ENCODE measurements at regions not wholly inside any gene's neighbourhood (a gene's known extent, or its start where the extent isn't known, plus 50 kb on each side); places are given as distances from the start of the nearest gene placed in this dataset.

DNA sequence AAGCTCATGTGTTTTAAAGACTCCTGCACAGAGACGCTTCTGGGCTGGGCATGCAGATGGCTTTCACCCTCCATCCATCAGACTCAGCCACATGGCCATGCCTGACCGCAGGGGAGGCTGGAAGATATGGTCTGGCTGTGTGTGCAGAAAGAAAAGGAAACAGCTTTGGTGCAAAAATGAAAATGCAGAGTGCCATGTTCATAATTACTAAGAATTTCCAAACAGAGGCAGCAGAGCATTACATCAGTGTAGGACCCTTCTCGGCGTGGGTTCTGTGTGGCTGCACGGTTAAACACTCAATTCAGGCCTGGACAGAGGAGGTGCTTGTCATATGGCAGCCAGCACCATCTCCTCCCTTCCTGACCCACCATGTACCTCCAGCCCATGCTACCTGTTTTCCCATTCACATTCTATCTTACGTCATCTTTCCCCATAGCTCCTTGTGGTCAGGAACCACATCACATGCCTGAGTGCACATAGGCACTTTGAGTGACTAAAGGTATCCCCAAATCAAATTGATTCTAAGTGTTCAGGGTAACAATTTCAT lies 200.3 kb upstream of the ID2 start:
- no peak for DNase-seq

GRCh38 chr2:8482432-8482831 lies 199.4 kb upstream of the ID2 start:
- DNase-seq = no peak

- no peak for DNase-seq
These were observed 197.2 kb upstream of the ID2 start for GRCh38 chr2:8484502-8485283.

DNA sequence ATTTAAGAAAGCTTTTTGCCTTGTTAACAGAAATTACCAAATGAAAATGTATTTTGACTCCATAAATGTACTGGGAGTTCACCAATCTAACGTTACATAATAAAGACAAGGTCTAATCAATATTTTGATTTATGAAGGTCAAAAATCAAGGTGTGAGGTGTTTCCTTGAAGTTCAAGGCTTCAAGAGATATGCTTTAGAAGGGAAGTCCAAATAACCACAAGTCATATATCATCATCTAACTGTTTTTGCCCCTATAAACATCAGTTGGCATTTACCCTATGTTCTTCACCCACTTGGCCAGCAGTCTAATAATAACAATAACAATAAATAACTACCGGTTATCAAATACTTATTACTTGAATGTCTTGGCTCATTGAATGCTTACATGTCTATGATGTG lies 196.1 kb upstream of the ID2 start:
- no peak for DNase-seq

GRCh38 chr2:8486141-8486540 lies 195.7 kb upstream of the ID2 start:
- no peak for DNase-seq

- no peak for DNase-seq
These were observed 194.4 kb upstream of the ID2 start for GRCh38 chr2:8487461-8487932.

GRCh38 chr2:8488001-8488738 lies 193.7 kb upstream of the ID2 start:
- DNase-seq = no peak

- DNase-seq = no peak
These were observed 192.6 kb upstream of the ID2 start for GRCh38 chr2:8489221-8489620.

DNA sequence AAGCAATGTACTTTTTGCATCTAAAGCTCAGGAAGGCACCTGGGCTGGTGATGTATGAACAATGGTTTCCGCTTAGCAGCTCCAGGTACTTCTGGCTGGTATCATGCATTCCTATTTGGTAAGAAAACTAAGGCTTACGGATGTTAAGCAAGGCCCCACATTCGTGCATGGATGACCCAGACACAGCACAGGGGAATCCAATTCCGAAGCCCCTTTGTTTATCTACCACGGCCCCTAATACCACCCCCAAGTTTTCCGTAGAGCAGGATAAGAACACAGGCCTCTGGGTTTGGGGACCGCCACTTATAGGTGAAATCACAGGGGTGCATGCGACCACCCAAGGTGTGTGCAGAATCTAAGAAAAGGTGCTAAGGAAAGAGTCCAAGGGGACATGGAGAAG lies 192.1 kb upstream of the ID2 start:
- no peak for DNase-seq

- DNase-seq = no peak
These were observed 191.6 kb upstream of the ID2 start for GRCh38 chr2:8490166-8490721.

- DNase-seq = peak; percentile 57
These were observed 190.4 kb upstream of the ID2 start for GRCh38 chr2:8491296-8492027.

GRCh38 chr2:8494151-8494550 lies 187.7 kb upstream of the ID2 start:
- DNase-seq = no peak

- no peak for DNase-seq
These were observed 187.3 kb upstream of the ID2 start for GRCh38 chr2:8494589-8494988.

DNA sequence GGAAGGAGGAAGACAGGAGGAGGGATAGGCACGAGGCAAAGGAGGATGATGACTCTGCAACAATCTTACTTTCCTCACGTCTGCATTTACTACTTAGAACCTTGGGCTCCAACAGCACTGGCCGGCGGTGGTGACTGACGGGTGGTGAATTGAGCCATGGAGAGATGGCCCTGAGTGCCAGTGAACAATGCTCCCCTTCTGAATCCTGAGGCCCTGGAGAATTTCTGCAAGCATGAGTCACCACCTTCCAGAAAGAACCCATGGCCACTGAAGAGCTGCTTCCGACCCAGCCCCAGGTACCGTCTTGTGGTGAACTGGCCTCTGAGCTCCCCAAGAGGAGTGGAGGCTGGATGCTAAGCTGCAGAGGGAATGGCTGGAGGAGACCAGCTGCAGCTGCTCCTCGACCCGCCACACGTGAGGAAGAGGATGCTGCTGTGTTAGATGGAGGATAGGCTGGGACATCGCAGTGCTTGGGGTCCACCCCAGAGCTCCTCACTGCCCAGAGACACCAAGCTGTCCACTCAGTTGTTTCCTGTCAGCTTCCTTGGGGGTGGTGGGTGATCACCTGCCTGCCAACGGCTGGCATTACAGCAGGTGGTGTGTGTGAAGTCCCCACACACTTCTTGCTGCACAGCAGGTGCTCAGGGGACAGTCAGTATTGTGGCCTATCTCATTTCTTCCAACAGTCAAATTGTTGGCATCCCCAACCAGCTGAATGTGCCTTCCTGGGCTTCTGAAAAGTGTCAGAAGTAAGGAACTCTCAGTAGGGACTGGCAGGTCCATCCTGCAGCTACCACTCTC lies 186.5 kb upstream of the ID2 start:
- DNase-seq = no peak

DNA sequence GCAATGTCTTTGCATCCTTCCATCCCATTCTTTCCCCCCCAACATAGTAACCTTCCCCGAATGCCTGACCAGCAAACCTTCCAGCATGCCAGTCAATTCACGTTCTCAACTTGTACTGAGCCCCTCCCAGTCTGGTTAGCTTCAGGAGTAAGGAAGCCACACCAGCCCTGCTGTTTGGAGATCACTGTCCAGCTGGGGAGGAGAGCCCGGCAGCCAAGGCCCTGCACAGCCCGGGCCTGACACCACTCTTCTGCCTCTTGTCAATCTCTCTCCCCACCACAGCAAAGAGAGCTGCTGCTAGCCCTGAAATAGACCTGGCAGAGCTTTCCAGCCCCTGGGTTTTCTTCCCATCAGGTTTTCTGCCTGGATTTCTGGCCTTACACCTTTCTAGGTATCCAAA lies 185.8 kb upstream of the ID2 start:
- DNase-seq = no peak

DNA sequence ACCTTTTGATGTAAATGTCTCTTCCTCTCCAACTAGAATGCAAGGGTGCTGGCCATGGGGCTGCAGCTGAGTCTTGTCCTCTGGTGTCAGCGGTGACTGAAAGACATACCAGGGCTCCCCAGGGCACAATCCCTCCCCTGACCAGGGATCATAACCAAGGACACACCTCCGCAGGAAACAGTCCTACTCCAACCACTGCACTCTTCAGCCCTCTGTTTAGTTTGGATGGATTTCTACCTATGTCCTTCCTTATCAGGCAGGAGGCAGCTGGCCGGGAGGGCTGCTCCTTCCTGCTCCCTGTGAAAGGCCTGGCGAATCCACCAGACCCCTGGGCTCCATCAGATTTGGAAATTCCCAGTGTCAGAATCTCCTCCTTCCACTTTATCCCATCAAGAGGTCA lies 185.2 kb upstream of the ID2 start:
- DNase-seq = no peak

DNA sequence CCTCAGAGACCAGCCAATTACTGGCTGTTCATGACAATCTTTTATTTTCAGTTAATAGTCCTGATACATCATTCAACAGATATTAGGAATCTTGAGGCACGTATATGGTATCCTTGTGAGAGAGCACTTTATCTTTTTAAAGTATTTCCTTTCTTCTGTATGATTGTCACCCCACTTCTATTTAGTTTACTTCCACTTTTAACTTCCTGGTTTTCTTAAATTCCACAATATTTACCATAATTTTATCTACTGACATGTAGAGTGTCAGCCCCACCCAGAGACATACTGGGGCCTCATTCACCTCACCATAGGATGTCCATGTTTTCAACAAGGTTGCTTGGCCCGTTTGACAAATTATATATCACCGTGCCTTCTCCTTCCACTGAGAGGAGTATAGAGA lies 182.9 kb upstream of the ID2 start:
- DNase-seq = no peak

GRCh38 chr2:8500124-8501054 lies 181.5 kb upstream of the ID2 start:
- no peak for DNase-seq

DNA sequence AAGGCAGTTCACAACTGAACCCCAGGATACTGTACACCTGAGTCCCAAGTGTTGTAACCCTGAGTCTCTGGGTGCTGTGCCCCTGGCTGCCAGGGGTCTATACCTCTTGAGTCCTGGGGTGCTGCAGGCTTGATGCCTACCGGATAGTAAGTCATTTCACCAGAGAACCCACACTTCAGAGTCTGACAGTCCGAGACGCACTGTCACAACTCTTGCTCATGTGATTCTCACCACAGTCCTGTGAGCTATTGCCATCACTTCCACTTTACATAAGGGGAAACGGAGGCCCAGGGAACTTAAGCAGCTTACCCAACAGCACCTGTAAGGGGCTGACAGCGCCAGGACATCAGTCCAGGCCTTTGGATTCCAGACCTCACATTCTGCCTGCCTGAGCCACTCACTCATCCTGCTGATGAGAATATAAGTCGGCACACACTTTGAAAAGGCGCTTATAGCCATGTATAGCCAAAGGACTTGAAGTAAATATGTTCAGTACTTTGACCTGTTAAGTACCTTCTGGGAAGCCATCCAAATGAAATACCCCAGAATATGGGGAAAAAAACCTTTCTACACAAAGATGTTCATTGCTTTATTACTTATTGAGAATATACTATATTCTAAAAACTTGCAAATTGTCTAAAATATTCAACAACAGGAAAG lies 180.7 kb upstream of the ID2 start:
- no peak for DNase-seq

DNA sequence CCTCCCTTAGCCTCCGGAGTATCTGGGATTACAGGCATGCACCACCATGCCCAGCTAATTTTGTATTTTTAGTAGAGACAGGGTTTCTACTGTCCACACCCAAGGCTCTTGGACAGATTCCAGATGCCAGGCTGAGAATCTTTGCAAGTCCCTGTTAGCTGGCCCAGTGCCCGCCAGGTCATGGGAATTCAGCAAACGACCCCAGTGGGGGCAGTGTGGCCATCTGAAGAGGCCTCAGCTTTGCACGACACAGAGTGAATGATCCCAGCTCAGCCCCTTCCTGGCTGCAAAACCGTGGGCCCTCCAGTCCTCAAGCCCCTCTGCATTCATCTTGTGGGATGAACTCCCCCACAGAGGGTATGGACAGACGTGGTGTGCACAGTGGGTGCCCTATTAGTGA lies 179.5 kb upstream of the ID2 start:
- DNase-seq = no peak

All from left kidney (tissue), 1 donor.